GM19467 (cell line): ENCODE measurements at regions not wholly inside any gene's neighbourhood (a gene's known extent, or its start where the extent isn't known, plus 50 kb on each side); places are given as distances from the start of the nearest gene placed in this dataset.

Experiments used
- ATAC-seq: cut with Tn5 transposase; IDR thresholded peaks from one replicate; pipeline ENCODE4 v1.9.1; 2021; ENCODE audit warnings: mild to moderate bottlenecking, moderate library complexity; ENCODE audit not compliant: unreplicated experiment

- no peak for ATAC-seq
These were observed 50.0 kb downstream of the NCOR2 start for GRCh38 chr12:124517260-124518050.

- ATAC-seq, result no peak
These were observed 50.6 kb downstream of the NCOR2 start for GRCh38 chr12:124516850-124517249.

- ATAC-seq, result no peak
These were observed 51.4 kb downstream of the NCOR2 start for GRCh38 chr12:124515981-124516380.

- ATAC-seq, result no peak
These were observed 52.1 kb downstream of the NCOR2 start for GRCh38 chr12:124514996-124515932.

GRCh38 chr12:124514145-124514995, 53.0 kb downstream of the NCOR2 start:
- ATAC-seq, result no peak

- ATAC-seq, result no peak
These were observed 54.0 kb downstream of the NCOR2 start for GRCh38 chr12:124513297-124513867.

GRCh38 chr12:124512667-124513296, 54.6 kb downstream of the NCOR2 start:
- no peak for ATAC-seq

- ATAC-seq, result no peak
These were observed 56.0 kb downstream of the NCOR2 start for GRCh38 chr12:124511259-124511985.

GRCh38 chr12:124510301-124510970, 57.0 kb downstream of the NCOR2 start:
- no peak for ATAC-seq

- ATAC-seq, result no peak
These were observed 57.6 kb downstream of the NCOR2 start for GRCh38 chr12:124509676-124510300.

GRCh38 chr12:124509300-124509675, 58.1 kb downstream of the NCOR2 start:
- ATAC-seq, result no peak

GRCh38 chr12:124508381-124509079, 58.9 kb downstream of the NCOR2 start:
- ATAC-seq, result no peak

GRCh38 chr12:124507188-124508109, 60.0 kb downstream of the NCOR2 start:
- no peak for ATAC-seq

- no peak for ATAC-seq
These were observed 60.6 kb downstream of the NCOR2 start for GRCh38 chr12:124506832-124507153.

- no peak for ATAC-seq
These were observed 61.1 kb downstream of the NCOR2 start for GRCh38 chr12:124506145-124506831.
